ENCODE measurements at regions not wholly inside any gene's neighbourhood (a gene's known extent, or its start where the extent isn't known, plus 50 kb on each side); places are given as distances from the start of the nearest gene placed in this dataset.

DNA sequence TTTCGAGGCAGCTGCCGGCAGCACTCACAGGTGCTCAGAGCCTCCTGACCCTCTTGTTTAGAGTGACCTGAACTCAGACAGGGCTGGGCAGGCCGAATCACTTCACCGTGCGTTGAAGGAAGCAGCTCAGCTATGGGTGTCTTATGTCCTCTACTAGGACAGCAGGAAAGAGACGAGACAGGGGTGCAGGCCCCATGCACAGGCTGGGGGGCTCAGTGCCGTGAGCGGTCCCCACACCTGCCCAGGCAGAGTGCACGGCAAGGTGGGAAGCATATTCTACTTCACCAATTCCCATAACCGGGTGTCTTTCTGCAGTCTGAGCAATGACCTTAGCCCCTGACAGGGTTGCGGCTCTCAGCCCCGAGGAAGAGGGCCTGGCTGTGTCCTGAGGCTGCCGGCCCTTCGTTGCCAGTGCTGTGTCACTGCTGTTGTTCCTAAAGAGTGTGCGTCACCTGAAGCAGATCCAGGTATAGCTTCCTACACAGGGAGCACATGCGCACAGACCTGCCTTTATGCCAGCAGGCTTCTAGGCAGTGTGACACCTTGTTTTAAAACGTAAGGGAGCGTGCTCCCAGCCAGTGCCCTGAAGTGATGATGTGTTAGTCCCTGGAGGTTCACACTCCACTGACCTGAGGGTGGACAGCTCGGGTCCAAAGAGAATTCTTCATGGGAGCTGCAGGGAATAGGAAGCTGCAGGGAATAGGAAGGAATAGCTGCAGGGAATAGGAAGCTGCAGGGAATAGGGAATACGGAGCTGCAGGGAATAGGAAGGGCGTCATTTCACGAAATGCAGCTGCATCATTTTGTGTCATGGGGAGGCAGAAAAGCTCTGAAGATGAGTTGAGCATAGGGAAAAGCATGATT is 207.9 kb upstream of the SALL3 start:
- no peak for DNase-seq (ENCODE audit: low read depth)

DNA sequence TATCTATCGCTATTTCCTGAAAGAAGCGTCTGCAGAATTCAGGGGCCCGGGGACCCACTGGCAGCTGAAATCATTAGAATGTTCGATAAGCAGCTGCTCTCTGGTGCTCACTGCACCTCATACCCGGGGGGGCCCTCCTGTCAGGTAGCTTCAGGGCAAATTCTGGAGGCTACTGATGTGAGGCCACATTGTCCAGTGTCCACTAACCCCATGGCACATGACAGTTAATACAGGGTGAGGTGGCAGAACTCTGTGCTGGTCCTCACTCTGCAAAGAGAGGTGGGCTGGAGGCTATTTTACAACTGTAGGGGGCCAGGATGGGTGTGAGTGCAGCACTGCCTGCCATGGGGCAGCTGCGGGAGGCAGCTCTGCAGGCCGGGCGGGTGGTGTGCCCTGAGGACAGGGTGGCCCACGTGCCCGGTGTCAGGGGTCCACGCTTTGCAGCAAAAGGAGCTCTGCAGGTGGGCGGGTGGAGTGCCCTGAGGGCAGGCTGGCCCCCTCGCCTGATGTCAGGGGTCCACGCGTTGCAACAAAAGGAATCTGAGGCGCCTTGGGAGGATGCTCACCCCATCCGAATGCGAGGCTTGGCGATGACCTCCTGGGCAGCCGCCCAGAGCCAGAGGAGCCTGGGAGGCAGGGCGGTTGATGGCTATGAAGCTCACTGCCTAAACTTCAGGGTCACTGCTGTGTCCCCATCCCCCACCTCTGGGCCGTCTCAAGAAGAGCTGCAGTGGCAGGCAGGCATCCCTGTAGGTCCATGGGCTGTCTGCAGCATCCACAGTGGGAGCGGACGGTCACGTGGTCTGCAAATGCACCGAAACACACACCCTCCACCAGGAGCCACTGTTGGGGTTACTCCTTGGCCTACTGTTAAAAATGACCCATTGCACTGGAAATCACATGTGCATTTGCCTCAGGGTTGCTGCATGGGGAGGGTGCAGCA is 207.0 kb upstream of the SALL3 start:
- no peak for DNase-seq (ENCODE audit: low read depth)

DNA sequence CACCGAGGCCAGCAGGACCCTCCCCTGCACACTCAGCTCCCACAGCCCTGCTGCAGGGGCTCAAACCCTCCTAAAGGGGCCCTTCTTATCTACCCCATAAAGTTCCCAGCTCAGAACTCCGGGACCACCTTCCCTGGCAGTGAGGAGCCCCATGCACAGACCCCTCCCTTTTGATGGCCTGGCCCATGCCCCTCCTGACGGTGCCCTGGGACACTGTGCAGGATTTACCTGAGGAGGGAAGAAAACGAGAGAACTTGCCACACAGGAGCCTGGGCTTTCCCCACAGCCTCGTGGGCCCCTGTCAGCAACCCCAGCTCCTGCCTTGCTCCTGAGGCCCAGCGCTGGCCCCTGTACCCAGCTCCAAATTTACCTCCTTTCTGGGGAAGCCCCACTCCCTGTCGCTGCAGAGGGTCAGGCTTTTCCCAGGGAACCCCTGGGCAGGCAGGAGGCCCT is 206.3 kb upstream of the SALL3 start:
- no peak for DNase-seq (ENCODE audit: low read depth)

DNA sequence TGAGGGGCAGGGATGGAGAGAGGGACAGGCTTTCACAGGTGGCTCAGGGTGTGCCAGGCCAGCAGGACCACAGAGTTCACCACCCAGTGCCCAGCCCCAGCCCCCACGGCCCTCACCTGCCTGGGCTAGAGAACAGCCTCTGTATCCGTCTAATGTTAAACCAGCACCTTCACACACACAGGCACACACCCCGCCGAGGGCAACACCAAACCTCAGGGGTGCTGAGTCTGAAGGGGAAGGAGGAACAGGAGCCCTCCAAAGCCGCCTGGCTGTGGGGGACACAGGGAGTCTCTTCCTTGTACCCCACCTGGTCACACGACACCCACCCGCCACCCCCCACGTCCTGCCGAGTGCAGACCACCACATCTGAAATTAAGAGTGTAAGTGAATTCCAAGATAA is 205.8 kb upstream of the SALL3 start:
- DNase-seq (ENCODE audit: low read depth): no peak

DNA sequence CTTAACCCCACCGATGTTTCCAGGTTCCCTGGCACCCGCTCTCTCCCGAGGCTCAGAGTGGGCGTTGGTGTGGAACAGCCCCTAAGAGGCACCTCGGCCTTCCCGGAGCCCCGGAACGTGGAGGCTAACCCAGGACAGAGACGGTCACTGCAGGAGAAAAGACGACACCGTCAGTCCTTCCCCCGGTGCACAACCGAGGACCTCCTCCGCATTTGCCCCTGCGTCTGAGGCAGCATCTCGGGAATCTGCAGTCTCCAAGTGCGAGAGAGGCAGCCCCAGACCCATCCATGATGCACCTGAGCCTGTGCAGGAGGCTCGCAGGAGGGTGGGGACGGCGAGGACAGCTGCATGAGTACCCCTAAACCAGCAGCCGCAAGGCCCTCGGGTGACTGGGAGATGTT is 204.9 kb upstream of the SALL3 start:
- DNase-seq (ENCODE audit: low read depth): no peak

DNA sequence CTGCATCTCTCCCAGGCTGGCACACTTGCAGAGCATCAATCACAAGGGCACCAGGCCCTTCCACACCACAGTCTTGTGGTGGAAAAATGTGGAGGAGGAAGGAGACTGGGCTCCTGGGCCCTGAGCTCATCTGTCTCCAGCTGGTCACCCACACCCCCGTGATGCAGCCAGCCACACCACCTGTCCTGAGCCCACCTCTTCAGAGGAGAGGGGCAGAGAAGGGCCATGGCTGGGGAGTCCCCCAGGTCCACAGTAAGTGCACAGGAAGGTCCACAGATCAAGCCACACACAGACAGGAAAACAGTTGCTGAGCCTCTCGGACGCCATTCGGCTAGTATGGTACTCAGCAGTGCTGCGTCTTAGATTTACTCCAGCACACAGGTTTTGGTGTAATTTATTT is 203.5 kb upstream of the SALL3 start:
- no peak for DNase-seq (ENCODE audit: low read depth)

DNA sequence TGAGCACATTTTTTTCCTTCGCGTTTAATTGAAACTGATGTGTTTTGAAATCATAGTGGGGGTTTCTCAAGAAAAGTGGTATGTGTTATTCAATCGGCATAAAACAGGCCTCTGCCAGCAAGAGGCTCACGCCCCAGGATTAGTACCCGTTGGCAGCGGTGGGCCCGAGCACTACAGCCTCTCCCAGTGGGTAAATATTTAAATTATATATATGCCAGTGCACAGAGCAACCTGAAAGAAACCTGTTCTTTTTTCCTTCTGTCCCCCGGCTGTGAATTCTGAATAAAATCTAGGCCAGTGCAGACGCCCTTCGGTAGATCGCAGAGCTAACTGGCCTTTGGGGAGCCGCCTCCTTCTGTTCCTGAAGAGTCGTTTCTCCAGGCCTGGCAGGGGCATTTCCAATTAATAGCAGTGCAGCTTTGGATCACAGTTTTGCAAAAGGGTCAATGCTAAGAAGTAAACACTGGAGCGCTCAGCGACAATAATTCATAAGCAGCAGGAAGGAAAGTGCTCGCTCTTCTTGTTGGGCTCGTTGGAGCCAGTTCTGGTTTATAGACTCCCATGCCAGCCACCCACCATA is 202.8 kb upstream of the SALL3 start:
- DNase-seq (ENCODE audit: low read depth): no peak

DNA sequence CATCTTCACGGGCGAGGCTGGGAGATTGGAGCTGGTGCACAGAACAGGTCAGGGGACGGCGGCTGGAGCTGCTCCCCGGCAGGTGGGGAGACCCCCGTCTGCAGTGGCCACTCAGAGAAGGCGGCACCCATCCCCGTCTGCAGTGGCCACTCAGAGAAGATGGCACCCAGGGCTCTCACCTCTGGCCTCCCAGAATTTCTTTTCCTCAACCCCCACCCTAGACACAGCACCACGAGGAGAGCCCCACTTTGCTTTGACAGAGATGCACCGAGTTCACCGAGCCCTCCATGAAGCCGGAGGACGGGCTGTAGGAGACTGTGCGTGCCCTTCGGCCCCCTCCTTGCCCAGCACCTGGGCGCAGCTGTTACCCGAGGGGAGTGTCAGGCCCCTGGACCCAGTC is 201.6 kb upstream of the SALL3 start:
- DNase-seq (ENCODE audit: low read depth): no peak

DNA sequence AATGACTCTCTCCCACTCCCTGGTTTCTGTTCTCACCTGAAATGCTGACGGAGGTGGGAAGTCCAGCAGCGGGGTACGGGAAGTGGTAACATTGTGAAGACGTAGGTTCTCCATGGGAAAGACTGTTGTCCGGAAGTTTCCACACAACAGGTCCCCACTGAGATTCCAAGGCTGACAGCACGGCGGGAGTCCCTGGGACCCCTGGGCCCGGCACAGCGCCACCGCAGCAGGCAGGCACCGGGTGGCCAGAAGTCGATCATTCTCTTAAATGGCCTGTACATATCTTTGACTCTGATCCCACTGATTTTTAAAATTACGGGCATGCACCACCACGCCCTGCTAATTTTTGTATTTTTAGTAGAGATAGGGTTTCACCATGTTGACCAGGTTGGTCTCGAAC is 201.0 kb upstream of the SALL3 start:
- DNase-seq (ENCODE audit: low read depth): no peak

DNA sequence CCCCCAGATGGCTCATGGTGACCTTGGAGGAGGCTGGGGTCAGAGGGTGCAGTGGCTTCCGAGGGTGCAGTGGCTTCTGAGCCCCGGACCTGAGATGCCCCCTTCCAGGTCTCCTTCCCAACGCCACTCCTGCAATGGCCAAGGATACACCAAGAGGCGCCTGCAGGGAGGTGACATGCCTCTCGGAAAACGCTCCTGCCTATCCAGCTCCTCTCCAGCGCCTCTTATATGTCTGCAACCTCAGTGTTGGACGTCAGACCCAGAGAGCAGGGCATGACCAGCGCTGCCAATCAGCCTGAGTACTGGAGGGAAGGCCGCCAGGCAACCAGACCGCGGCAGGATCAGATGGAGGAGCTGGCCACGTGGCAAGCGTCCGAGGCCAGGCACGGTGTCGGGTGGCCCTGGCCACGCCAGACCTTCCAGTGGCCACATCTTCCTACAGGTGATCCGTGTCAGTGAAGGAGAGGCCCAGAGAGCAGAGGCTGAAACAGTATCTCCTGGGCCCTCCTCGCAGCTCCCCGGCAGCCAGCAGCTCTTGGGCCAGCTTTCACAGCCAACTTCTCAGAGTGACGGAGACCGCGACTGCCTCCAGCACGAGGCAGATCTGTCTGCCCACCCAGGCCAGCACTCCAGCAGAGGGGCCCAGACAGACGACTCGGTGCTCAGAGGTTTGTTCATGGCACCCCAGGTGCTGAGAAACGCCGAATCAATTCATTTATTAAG is 199.5 kb upstream of the SALL3 start:
- no peak for DNase-seq (ENCODE audit: low read depth)

DNA sequence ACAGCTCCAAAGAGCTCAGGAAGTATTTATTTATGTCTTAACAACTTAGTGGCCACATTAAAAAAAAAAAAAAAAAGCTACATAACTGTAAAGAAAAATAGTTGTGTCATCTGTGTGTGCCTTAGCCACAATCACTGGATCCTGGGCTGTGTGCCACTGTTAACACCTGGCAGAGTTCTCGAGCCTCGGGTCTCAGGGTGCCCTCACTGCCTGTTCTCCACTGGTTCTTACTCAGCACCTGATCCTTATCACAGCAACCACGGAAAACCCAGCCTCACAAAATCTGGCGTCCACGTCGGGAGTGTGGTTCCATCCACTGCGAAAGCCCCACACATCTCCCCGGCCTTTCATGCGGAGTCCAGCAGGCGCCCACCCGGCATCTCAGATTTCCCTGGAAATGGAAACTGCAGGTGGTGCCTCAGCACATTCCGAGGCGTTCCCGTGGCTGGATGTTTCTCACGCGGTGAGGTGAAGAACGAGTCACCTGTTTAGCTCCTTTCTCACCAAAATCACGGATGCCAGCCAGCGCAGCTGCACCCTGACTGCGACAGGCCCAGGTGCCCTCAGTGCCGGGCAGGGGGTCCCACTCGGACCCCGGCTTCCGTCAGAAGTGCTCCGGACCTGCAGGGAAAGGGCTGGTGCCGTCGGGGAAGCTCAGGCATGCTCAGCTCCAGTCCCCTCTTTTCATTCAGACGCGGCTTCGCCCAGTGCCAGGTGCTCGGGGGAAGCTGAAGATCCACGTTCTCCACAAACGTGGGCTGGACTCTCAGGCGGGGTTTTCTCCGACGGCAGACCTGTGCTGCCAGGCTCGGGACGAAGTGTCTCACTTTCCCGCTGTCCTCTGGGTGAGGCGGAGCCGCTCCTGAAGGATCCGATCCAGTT is 198.7 kb upstream of the SALL3 start:
- DNase-seq (ENCODE audit: low read depth): no peak

DNA sequence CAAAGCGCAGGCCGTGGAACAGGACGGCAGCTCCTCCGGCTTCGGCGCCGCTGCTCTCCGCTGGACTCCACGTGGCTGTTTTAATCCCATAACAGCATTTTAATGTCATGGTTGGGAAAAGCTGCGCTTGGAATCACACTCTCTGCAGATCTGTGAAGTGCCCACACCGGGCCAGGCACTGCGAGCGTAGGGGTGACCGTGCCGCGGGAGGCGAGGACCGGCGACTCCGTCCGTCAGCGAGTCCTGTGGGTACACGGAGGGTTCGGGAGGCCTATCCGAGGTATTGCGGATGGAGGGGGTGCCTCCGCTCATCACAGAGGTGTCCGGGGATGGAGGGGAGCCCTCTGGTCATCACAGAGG is 198.0 kb upstream of the SALL3 start:
- DNase-seq (ENCODE audit: low read depth): no peak

DNA sequence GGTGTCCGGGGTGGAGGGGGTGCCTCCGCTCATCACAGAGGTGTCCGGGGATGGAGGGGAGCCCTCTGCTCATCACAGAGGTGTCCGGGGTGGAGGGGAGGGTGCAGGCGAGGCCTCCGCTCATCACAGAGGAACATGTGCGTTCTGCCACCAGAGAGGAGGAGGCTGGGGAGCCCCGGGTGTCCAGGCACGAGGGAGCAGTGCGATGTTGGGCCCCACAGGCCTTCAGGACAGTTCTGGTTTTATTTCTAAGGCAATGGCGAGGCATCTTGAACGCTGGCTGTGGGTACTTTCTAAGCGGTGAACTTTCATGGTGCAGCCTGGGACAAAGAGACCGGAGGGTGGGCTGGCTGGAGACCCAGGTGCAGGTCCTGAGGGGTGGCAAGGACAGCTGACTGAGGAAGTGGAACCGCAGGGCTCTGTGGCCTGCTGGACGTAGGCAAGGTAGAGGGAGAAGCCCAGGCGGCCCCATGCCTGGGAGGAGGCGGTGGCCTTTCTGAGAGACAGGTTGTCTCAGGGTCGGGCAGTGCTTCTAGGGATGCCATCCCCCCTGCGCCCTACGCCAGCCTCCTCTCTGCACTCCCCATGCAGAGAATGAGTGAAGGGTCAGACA is 196.6 kb upstream of the SALL3 start:
- DNase-seq (ENCODE audit: low read depth): no peak

DNA sequence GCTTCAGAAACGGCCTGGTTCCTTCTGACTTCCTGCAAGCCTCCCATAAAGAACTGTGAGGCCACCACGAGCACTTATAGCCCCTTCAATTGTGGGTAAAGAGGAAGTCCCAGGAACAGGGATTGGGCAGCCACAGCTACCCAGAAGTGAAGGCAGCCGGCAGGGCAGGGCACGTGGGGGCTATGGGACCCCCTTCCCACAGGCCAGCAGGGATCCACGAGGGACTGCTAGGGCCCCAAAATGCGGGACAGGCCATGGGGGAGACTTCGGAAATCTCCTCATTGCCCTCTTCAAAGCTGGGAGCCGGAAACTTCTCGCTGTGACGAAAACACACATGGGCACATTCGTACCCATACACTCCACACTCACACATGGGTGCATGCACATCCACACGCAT is 196.1 kb upstream of the SALL3 start:
- DNase-seq (ENCODE audit: low read depth): no peak

DNA sequence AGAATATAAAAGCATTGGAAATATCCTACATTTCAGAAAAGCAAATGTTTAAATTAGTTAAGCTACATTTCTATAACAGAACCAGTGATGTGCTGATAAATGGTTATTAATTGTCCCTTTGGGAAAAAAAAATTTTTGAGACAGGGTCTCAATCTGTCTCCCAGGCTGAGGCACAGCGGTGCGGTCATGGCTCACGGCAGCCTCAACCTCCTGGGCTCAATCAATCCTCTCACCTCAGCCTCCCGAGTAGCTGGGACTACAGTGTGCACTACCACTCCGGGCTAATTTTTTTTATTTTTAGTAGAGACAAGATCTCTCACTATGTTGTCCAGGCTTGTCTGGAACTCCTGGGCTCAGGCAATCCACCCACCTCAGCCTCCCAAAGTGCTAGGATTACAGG is 194.8 kb upstream of the SALL3 start:
- no peak for DNase-seq (ENCODE audit: low read depth)

DNA sequence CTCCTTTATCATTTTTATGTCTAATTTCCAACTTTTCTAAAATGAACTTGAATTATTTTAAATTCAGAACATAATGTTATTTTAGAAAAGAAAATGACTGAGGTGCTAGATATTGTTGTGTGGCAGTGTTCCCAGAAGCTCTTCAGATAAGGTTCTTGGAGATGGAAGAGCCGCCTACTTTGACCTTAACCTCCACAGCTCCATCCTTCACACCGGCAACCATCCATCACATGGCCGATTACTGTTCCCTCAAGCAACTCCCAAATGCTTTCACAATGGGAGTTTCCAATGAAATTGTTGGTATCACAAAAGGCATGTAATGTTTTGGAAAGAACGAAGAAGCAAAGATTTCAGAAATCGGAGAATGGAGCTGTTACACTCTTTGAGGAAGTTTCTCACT is 193.9 kb upstream of the SALL3 start:
- no peak for DNase-seq (ENCODE audit: low read depth)

DNA sequence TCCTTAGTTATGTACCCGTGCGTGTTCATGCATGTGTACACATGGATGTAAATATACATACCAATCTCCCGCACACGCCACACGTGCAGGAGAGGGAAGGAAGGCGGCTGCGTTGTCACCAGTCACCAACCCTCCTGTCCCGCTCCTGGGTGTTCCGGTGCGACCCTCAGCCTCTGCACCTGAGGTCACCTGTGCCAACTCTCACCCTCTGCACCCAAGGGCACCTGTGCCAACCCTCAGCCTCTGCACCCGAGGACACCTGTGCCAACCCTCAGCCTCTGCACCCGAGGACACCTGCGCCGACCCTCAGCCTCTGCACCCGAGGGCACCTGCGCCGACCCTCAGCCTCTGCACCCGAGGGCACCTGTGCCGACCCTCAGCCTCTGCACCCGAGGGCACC is 192.8 kb upstream of the SALL3 start:
- DNase-seq (ENCODE audit: low read depth): no peak

DNA sequence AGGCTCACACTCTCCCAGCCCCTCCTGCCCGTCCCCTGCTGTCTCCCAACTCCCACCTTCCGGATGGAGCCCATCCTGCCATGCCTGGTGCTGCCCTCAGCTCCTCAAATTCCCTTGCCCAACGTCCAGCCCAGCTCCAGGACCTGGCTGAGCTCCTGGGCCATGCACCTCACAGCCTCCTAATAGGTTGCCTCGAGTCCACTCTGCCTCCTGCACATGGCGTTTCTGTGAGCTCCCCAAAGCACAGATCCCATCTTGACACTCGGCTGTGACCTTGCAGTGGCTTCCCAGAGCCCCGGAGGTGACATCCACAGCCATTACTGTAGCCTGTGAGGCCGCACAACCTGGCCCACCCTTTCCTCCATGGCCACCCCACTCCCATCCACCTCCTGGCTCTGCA is 191.9 kb upstream of the SALL3 start:
- no peak for DNase-seq (ENCODE audit: low read depth)

DNA sequence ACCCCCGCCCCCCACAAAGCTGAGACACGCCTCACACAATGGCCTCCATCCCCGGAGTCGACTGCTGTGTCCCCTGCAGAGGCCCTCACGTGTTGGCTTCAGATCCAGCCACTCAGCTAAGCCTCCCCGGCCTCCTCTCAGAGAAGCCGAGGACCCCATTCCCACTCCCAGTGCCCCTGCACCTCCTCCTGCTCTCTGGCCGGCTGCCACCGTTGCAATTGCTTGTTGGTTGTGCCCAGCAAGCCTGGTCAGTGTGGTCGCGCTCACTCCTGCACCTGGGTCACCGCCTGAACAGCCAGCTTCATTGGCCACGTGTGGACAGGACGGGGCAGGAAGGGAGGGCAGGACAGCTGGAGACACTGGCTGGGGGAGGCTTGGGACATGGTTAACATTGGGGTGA is 191.5 kb upstream of the SALL3 start:
- DNase-seq (ENCODE audit: low read depth): no peak

DNA sequence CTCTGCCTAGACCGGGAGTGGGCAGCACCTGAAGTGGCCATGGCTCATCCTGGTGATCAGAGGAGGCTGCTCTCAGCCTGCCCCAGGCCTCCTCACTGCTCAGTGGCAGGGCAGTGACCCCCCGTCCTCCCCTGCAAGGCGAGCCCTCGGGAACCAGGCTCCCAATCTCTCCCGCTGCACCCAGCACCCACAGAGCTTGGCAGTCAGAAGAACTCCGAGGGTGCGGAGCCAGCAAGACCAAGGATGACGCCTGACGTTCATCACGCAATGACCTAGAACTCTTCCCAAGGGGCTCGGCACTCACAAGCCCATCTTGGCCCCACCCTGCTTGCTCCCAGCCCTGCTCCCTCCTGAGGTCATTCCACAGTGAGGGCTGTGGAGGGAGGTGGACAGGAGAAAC is 189.8 kb upstream of the SALL3 start:
- DNase-seq (ENCODE audit: low read depth): no peak

DNA sequence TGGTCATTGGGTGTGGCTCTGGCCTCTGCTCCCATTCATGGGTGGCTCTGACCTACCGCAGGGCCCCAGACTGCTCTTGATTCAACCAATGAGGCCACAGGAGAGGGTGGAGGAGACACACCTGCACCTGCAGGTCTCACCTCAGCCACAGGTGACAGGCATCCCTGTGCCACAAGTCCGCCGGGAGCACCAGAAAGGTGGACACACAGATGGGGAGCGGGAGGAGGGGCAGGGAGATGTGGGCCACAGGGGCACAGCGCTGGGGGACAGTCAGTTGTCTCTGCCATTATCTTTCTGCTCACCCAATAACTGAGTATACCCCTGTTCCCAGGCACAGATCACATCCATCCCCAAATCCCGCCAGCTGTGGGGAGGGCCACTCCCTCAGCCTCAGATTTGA is 189.1 kb upstream of the SALL3 start:
- DNase-seq (ENCODE audit: low read depth): no peak
